ENCODE measurements at regions not wholly inside any gene's neighbourhood (a gene's known extent, or its start where the extent isn't known, plus 50 kb on each side); places are given as distances from the start of the nearest gene placed in this dataset.

DNA sequence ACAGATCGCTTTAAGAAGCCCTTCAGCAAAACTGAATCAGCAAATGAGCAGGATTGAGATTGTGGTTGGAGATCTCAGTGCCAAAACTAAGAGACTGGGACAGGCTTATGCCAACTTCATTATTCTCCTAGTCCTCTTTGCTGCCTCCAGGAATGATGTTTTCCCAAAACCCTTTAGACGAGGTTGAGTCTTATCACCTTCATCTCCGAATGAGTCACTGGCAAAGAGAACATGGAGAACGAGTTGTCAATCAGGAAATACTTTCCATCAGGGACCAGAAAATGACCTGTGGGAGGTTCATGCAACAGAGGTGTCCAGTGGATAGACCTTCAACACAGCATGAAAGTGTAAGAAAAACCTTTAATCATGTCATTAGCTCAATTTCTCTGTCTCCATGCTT is 461.5 kb downstream of the RMST start:
- no peak for DNase-seq (ENCODE audit: low spot score)

DNA sequence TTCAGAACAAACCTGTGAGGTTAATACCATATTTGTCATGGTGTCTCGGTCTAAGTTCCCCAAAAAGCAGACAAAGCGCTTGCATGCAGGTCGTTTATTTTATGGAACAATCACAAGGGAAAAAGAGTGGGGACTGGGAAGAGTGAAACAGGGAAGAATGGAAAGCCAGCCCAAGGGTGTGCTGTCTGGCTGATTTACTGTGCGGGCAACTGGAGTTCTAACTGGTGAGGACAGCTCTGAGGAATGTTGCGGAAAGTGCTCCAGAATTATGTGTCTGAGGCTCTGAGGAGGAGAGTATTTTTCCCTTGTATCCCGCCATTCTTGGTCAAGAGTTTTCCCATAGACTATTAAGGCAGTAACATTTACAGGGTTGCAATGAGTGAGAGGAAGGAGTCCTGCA is 465.4 kb downstream of the RMST start:
- no peak for DNase-seq (ENCODE audit: low spot score)

DNA sequence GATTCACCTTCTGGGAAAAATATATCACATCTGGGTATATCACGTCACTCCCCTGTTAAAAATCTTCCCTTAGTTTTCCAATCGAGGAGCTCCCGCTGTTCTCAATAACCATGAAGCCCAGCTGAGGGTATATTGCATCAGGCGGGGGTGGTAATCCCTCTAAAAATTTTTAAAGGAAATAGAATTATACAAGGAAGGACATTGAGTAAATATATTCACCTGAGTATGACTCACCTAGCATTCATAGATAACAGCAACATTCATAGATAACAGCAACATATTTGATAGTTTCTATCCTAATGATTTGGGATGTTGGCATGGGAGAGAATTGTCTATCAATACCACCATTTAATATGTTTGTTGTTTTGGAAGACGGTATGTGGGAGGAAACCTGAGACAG is 473.6 kb downstream of the RMST start:
- DNase-seq (ENCODE audit: low spot score) = no peak

DNA sequence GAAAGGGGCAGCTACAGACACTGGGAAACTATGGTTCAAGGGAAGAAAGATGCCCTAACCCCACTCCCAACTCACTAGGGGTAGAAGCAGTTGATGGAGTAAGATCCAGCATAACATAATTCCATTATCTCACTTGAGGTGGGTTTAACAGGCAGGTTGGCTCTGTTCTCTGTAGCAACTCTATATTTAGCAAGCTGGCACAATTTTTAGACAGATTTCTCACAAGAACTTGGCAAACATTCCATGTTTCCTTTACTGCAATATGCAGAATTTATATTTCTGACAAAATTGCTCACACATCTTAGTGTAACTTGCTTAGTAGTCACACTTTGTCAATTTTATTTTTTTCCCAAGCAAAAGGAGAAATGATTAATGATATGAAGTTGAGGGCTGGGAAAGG is 475.4 kb downstream of the RMST start:
- no peak for DNase-seq (ENCODE audit: low spot score)

DNA sequence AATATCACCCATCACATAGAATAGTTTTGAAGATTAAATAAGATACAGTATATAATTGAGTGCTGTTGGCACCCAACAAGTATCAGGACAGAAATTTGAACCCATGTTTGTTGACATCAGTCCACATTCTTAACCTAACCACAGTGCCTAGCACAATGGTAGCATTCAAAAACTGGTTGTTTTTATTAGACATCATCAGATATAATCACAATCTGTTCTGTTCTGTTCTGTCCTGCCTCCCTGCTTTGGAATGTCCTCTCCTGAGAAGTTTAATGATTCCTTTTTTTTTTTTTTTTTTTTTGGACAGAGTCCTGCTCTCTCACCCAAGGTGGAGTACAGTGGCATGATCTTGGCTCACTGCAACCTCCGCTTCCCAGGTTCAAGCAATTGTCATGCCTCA is 476.6 kb downstream of the RMST start:
- no peak for DNase-seq (ENCODE audit: low spot score)

DNA sequence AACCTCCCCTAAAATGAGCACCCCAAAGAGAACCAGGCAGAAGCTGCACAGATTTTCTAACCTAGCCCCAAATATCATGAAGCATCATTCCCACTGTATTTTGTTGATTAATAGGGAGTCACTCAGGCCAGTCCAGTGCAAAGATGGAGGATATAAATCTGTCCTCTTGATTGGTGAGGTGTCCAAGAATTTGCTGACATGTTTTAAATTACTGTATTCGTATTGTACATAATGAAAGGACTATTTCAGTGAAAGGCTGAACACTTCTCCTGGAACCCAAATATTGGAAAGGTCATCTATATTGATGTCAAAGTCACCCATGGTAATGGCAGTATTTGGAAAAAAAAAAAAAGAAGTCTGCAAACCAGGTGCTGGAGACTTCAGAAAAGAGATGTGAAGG is 477.5 kb downstream of the RMST start:
- DNase-seq (ENCODE audit: low spot score) = no peak

DNA sequence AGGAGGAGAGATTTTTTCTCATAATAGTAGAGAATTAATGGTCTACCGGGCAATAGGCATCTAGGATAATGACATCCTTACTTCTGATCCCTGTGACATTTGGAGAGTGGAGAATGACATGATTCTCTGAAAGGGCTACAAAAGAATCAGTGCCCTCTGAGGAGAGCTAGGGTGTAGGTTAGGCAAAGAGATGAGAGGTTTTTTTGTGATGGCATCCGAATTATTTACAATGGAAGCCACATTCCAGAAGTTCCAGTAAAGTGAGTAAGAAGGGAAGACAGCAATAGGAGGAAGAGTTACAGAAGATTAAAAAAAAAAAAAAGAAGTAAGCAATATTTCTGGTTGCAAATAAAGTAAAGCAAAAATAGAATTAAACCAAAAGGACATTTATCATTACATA is 478.0 kb downstream of the RMST start:
- DNase-seq (ENCODE audit: low spot score) = no peak

DNA sequence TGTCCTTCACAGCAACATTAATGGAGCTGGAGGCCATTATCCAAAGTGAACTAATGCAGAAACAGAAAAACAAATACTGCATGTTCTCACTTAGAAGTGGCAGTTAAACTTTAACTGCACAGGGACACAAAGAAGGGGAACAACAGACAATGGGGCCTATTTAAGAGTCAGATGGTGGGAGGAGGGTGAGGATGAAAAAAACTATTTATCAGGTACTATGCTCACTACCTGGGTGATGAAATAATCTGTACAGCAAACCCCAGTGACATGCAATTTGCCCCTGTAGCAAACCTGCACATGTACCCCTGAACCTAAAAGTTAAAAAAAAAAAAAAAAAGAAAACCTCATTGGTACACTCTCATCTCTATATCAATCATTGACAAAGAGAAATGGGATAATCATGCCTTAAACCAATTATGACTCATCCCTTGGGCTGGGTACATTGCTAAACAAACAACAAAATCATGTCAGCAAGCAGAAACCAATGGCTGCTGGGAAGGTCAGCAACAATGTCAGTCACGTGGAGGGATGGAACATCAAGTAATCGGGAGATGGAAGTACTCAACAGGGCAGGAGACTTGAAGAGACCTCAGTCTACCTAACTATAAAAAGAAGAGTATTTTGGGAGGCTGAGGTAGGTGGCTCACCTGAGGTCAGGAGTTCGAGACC is 479.2 kb downstream of the RMST start:
- DNase-seq (ENCODE audit: low spot score) = peak; percentile 44

DNA sequence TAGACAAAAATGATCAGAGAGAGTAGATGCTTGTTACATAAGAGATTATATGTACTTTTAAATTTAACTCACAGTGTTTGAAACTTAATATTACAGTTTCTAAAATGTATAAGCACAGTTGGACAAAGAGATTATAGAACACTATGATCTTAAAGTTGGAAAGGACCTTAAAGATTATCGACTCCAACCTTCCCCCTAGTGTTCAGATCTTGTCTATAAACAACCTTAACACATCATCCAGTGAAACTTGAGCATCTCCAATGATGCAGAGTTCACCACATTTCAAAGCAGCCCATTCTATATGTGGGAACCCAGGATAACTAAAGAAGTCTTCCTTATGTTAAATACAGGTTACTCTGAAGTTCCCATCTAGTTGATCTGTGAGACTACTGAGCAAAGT is 480.8 kb downstream of the RMST start:
- no peak for DNase-seq (ENCODE audit: low spot score)

DNA sequence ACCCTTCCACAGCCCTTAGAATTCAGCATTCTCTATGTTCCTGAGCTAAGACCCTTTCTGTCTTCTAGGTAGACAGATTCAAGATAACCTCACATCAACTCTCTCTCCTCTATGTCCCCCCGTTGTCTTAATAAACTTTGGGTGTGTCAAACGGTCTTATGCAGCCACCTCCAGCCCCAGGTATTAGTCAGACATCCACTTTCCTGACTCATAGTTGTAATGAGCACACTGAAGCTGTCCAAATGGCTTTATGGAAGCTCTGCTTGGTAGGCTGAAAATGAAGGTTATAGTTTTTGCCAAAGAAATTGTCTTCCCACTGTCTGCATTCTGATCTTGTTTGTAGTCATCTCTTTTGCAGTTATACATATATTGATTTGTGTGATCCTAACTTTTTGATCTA is 482.0 kb downstream of the RMST start:
- no peak for DNase-seq (ENCODE audit: low spot score)

DNA sequence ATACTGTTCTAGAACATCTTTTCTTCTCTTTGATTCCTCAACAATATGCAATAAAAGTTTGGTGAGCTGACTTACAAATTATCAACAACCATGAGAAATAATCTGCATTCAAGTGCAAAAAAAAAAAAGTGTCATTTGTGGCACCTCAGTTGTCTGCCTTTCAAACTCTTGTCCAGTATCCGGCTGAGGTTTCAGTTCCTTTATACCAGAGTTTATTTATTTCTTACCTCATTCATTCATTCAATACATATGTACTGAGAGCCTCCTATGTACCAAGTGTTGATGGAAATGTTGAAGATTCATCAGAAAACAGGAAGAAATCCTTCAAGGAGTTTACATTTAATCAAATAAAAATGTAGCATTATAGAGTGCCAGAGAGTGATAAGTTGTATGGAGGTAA is 484.1 kb downstream of the RMST start:
- no peak for DNase-seq (ENCODE audit: low spot score)

DNA sequence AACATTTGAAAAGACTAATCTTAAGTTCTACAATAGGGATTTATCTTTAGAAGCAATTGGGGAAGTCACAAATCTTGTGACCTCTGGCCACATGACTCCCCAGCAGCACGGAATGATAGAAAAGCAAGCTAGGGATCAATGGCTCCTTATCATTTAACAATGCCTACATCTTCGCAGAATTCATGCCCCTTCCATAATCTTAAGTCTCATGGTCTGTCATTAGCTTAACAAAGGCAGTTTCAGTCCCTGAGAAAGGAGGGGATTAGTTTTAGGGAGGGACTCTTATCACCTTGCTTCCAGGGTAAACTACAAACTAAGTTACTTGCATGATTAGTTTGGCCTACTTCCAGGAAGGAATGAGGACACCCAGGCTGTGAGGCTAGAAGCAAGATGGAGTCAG is 486.0 kb downstream of the RMST start:
- no peak for DNase-seq (ENCODE audit: low spot score)

DNA sequence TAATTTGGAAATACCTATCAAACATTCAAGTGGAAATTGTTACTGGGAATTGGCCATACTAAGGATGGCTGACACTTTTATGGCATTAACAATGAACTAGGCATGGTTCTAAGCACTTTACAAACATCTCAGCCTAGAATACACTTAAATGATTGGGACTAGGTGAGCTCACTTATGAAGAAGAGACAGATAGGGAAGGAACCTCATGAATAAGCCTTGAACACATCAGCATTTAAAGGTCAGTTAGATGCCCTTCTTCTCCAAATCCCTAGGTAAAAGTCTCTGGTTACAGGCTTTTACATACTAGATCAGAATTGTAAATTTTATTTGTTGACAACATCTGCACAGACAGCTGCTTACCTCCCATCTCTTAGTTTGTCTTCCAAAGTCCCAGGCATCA is 488.6 kb downstream of the RMST start:
- no peak for DNase-seq (ENCODE audit: low spot score)

DNA sequence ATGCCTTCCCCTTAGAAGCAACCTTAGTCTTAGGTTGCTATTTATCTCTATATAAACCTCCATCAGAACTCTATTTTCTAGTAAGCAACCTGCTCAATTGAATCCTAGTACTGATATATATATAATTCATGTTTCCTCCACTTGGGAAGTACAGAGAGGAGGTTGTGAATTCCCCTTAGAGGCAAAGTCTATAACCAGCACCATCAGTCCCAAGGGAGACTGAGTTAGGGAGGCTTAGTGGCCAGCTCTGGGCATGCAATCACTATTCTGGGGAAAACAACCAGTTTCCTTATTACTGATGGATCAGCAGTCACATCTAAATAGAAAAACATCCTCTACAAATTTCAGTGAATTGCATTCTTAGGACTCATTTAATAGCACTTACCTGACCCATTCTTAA is 489.1 kb downstream of the RMST start:
- DNase-seq (ENCODE audit: low spot score) = no peak

DNA sequence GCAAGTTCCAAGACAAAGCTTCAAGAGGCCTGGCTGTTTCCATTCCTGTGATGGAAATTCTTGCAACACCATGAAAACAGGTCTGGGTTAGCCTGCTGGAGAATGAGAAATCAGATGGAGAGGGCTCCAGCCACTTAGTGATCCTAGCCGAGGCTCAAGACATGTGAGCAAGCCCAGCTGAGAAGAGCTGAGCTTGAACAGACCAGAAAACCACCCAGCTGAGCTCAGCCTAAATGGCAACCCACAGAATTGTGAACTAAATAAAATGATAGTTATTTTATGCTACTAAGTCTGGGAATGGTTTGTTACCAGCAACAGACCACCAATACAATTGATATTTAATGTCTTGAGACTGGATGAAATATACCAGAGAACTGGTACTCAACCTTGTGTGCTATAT is 494.5 kb downstream of the RMST start:
- no peak for DNase-seq (ENCODE audit: low spot score)

DNA sequence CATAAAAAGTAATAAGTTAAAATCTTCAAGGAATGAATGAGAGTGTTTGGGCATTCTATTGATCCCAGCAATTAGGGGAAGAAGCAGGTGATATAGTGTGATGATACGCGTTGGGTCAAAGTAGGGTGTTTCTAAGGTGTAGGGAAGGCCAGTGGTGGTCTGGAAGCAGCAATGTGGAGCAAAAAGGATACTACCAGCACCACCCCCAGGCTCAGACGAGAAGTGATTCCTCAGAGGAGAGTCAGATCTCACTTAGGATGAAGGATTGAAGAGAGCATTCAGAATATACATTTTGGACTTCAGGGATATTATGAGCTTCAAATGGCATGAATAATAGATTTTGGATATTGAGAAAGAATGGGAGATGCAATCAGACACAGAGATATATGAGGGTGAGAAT is 497.6 kb downstream of the RMST start:
- DNase-seq (ENCODE audit: low spot score) = no peak

DNA sequence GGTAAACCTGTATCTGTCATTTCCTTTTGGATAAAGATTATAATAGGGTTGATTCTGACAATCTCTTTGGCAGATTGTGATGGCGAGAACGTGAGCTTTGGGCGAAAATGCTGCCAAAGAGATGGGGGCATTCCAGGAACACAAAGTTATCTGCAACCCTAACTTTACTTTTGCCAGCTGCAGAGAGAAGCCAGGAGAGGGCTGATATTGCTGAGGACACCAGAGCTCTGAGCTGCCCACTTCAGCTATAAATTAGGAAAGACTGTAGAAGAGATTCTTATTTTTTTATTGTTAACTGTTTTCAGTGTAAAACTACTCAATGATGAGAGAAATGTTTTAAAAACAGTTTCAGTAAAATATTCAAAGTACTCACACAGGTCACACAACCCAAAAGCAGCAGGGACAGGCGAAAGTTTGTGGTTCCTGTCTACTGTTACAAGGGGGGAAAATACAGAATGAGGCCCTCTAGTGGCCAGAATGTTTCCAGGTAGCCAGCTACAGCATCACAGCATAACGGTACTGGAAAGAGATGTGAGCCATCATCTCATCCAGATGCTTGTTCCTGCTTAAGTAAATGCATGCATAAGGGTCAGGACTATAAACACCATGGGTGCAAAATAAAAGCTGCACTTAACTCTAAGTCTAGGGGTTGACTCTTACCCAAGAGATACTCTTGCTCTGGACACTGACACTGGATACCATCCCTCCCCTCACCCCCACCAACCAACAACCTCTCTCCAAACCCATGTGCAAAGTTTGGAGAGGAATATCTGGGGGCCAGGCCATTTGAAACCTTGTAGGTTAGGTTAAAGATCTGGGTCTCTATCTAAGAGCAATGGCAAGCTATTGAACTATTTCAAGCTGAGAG is 498.4 kb downstream of the RMST start:
- peak; percentile 20 for DNase-seq (ENCODE audit: low spot score)

DNA sequence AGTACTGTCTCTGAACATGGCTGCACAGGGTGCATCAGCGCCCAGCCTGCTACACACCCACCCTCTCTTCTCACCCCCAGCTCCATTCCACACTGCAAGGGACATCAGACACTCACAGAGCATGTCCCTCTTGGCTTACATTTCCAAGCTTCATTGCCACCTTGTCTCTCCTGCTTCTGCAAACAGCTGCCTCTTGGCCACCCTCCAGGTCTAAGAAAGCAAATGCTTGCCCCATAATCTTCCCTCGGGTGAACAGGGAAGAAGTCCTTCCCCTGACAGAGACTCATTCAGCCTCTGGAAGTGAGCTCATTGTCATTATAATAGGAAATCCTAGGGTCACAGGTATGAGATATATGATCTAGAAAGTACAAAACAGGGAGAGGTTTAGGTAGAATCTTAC is 505.2 kb downstream of the RMST start:
- no peak for DNase-seq (ENCODE audit: low spot score)

DNA sequence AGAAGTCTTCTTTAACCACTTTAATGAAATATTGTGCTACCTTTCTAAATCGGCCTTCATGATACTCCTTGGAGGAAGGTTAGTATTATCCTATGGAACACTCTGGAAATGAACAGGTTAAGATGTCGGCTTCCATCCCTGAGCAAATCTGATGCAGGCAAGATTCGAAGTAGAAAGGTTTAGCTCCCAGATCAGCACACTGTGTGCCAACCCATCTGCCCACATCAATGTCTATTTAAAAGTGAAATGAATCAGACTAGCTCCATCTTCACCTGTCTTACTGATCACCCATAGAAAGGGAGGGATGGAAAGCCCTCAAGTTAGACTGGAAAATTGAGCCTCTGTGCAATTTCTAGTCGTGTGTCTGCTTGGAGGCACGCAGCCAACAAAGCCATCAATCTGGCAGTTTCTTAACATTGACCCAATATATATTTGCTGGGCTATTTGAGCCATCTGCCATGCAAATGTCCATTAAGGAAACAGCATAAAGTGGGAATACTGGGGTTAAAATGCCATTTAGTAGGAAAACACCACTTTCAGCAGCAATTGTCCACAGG is 506.1 kb downstream of the RMST start:
- DNase-seq (ENCODE audit: low spot score) = no peak

DNA sequence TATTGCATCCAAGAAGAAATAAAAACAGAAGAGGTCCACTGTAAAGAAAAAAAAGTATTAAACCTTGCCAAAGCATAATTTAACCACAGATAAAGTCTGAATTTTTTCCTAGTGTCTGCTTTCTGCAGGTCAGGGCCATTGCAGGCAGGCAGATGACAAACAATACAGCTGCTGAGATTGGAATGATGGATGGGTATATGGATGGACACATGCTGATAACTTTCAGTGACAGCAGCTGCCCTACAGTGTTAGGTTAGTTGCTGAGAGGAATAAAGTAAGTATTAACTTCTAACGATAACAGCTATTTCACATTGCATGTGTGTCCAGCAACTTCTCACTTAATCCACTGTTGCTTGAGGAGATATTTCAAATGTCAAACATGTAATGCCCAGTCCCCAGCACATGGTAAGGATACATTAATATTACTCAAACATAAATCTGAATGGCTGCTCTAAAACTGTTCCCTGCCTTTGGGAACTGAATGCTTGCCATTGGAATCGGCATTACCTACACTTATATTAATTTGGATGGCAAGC is 515.3 kb downstream of the RMST start:
- no peak for DNase-seq (ENCODE audit: low spot score)

DNA sequence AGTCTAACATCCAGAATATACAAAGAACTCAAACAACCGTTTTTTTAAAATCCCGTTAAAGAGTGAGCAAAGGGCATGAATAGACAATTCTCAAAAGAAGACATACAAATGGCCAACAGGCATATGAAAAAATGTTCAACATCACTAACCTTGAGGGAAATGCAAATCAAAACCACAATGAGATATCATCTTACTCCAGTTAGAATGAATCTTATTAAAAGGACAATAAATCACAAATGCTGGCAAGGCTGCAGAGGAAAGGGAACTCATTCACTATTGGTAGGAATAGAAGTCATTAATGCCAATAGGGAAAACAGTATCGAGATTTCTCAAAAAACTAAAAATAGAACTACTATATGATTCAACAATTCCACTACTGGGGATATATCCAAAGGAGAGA is 520.1 kb downstream of the RMST start:
- DNase-seq (ENCODE audit: low spot score) = no peak

DNA sequence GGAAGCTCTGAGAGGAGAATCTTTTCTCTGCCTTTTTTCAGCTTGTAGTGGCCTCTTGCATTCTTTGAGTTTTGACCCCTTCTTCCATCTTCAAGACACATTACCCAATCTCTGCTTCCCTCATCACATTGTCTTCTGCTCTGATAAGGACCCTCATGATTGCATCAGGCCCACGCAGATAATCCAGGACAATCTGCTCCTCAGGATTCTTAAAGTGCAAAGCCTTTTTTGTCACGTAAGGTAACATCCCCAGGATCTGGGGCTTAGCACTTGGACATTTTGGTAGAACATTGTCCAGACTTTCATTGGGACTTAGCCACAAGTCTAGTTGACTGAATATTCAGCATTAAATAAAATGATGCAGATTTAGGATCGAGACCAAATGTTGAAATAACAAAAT is 521.2 kb downstream of the RMST start:
- DNase-seq (ENCODE audit: low spot score) = no peak

DNA sequence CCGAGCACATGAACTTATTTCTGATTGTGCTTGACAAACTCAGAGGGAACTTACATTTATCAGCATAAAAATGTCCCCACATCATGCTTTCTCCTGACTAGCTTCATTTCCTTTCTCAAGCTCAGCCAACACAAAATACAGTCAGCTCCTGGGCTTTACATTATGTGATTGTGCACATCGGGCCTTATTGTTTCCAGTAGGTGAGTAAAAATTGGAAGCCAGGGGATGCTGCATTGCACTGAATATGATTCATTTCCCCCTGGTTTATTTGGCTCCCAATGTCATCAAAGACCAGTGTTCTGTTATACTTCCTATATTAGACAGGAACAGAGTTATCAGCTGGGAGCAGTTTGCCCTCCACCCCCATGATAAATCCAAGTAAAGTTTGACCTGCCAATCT is 521.8 kb downstream of the RMST start:
- no peak for DNase-seq (ENCODE audit: low spot score)

All from SW480 (cell line).